Brain microvascular endothelial cell (primary cell): ENCODE measurements at regions not wholly inside any gene's neighbourhood (a gene's known extent, or its start where the extent isn't known, plus 50 kb on each side); places are given as distances from the start of the nearest gene placed in this dataset.

Experiments used
- DNase-seq: peaks from one replicate; pipeline ENCODE4 v3.0.0-alpha.2; 2020
- H3K27ac ChIP-seq: fragments of 250-450 bp; sonication (Bioruptor Pico); 2 replicates; pipeline ENCODE4 v1.5.1; 2020; ENCODE audit warnings: mild to moderate bottlenecking, moderate library complexity
- H3K27me3 ChIP-seq: fragments of 250-450 bp; sonication (Bioruptor Pico); replicated peaks from 2 replicates; pipeline ENCODE4 v1.5.1; 2020; ENCODE audit warnings: mild to moderate bottlenecking
- H3K36me3 ChIP-seq: fragments of 250-450 bp; sonication (Bioruptor Pico); replicated peaks from 2 replicates; pipeline ENCODE4 v1.5.1; 2020; ENCODE audit warnings: mild to moderate bottlenecking
- H3K4me3 ChIP-seq: 2 replicates; pipeline ENCODE4 v1.5.1; 2011; ENCODE audit warnings: low read depth, mild to moderate bottlenecking, control low read depth, low read length, moderate library complexity
- in situ Hi-C: cut with HindIII; loops from 2 replicates; pipeline ENCODE4 v1.10.0; 2017; ENCODE audit warnings: low sequenced_read_pairs, low pct_ligation_motif_present
- TF ChIP-seq, protein P1 (sequence below): IDR thresholded peaks from 2 replicates; pipeline ENCODE4 v1.5.1; 2011; ENCODE audit warnings: low read depth, mild to moderate bottlenecking, moderate library complexity, low read length, control low read depth, inconsistent platforms; ENCODE audit errors: missing control alignments

DNA sequence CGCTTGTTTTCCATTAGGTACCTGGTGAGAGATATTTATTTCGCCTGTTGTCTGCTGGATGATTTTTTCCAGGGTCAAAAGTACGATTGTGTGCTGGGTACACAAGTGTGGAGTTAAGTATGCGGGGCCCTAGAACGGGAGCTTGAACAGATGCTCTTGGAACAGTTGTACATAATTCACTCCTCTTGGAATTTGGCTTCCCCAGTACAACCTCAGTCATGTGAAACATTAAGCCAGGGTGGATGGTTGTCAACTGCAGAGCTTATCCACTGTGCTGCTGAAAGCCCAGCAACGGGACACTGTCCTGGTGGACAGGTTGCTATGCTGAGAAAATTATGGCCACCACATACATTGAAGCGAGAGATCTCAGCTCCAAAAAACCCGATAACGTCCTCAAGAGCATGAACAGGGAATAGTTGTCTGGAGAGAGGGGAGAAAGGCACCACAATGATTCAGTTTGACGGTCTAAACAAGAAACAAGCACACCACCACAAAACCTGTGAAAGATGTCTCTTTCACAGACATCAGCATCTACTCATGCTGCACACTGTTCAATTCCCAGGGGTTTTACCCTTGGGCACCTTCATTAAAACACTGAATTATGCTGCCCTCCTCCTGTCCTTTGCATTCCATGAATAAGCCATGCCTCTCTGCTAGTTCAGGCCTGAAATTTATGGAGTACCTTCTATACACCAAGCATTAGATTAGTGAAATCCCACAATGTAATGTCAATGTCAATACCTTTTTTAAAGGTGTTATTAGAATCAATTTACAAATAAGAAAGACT, 176.8 kb upstream of the TRIB2 start:
- H3K36me3 ChIP-seq: no peaks in the 10 kb centered on the region
- no peaks in the 10 kb centered on the region for H3K27me3 ChIP-seq
- in situ Hi-C loops: no loop called here
- DNase-seq: no peak
- no peak overlapping the region for H3K4me3 ChIP-seq
- TF ChIP-seq, protein P1, sequence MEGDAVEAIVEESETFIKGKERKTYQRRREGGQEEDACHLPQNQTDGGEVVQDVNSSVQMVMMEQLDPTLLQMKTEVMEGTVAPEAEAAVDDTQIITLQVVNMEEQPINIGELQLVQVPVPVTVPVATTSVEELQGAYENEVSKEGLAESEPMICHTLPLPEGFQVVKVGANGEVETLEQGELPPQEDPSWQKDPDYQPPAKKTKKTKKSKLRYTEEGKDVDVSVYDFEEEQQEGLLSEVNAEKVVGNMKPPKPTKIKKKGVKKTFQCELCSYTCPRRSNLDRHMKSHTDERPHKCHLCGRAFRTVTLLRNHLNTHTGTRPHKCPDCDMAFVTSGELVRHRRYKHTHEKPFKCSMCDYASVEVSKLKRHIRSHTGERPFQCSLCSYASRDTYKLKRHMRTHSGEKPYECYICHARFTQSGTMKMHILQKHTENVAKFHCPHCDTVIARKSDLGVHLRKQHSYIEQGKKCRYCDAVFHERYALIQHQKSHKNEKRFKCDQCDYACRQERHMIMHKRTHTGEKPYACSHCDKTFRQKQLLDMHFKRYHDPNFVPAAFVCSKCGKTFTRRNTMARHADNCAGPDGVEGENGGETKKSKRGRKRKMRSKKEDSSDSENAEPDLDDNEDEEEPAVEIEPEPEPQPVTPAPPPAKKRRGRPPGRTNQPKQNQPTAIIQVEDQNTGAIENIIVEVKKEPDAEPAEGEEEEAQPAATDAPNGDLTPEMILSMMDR: no peak
- no peak overlapping the region for H3K27ac ChIP-seq

DNA sequence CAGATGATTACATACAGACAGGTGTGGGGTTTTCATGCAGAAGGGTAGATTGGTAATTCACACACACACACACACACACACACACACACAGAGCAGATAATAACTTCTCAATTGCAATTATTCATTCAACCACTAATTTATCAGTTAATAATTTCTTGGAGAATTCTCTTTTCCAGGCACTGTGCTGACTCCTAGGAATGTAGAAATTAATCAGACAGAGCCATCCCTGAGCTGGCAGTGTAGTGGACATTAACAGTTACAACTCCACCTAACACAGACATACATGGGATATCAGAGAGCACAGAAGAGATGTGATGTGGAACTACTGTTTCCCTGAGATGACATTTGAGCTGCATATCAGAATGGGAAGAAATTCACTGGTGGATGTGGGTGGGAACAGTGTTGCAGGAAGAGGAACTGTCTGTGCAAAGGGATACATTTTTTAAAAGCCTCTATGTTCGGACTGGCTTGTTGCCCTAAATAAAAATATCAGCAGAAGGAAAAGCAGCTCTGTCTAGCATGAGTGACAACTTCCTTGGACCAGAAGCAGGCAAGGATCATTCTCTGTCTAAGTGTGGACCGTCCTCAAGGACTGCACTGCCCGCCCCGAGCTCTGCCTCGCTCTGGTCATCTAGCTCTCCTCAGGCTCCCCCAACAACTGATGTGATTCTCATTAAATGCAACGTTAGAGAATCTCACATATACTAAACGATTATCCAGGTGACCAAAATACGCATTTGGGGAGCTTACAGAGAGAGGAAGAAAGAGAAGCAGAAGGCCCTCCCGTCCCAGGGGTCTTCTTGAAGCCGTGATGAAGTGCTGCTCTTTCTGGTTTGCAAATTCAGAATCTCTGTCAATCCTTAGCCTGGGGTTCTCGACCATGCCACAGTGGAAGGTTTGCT, 173.4 kb upstream of the TRIB2 start:
- TF ChIP-seq, protein P1: no peak
- Histone ChIP-seq H3K36me3 (no peaks in the 10 kb centered on the region), H3K27ac (no peak overlapping the region), H3K4me3 (no peak overlapping the region), H3K27me3 (no peaks in the 10 kb centered on the region)
- no peak for DNase-seq
- in situ Hi-C loops: no loop called here

DNA sequence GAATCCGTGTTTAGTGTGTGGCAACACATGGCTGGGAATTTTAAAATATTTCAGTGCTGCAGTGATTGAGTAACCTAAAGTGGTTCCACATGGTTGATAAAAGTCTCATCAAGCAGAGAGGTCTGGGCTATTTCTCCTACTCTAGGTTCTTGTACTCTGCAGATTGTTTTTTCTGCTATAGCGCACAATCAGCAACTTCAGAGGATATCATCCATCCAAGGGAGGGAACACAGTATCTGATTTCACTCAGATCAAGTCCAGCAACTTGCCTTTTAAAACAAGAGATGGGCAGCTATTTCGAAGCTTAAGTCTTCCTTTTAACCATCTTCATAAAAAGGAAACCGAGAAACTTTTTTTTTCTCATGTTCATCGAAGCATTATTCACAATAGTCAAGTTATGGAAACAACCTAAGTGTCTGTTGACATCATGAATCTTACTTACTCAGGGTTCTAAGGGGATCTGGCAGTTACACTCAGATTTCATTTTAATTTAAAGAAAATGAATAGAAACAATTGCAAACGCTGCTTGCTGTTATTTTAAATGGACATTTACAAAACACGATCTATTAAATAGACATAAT, 172.7 kb upstream of the TRIB2 start:
- Histone ChIP-seq H3K27ac (no peak overlapping the region), H3K4me3 (no peak overlapping the region), H3K27me3 (no peaks in the 10 kb centered on the region), H3K36me3 (no peaks in the 10 kb centered on the region)
- DNase-seq: no peak
- TF ChIP-seq, protein P1: no peak
- in situ Hi-C loops: no loop called here

DNA sequence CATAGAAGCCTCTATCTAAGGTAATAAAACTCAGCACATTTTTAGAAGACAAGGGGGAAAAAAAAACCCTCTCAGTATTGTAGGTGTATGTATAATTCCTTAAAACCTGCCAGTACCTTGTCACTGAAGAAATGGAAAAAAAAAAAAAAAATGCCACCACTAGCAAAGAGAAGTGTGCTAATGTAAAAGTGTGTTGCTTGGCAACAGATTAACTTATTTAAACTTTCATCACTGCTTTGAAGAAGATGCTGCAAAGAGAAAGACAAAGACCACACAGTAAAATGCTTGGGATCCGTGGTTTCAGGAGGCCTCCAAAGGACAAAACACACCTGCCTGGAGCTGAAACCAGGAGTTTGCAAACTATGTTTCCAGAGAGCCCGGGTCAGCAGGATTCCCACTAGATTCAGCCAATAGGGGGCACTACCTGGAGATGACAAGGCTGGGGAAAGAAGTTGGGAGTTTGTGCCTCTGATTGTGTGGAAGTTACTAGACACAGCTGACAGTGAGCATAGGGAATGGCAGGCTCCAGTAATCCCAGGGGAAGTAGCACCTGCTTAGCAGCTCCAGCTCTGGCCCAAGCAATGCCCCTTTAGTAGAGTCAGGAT, 169.1 kb upstream of the TRIB2 start:
- H3K4me3 ChIP-seq: no peak overlapping the region
- no peaks in the 10 kb centered on the region for H3K36me3 ChIP-seq
- in situ Hi-C loops: no loop called here
- DNase-seq: no peak
- no peaks in the 10 kb centered on the region for H3K27me3 ChIP-seq
- H3K27ac ChIP-seq: no peak overlapping the region
- TF ChIP-seq, protein P1: peak; percentile 25

DNA sequence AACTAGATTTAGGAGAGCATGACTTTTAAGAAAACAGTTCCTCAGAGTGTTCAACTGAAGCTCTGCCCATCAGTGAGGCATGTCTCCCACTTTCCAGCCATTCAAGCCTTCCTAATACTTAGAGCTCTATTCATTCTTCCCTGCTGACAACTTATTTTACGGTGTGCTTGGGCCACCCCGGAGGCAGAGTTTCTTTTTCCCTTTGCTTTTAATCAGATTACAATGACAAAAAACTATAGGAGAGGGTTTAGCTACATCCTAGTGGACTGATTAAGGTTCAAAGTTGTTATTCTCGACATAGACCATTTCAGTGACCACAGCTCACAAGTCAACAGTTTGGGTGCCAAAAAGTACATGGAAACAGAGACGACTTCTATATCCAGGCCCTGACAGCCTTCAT, 167.8 kb upstream of the TRIB2 start:
- in situ Hi-C loops: no loop called here
- TF ChIP-seq, protein P1: no peak
- Histone ChIP-seq H3K27me3 (no peaks in the 10 kb centered on the region), H3K27ac (no peak overlapping the region), H3K4me3 (no peak overlapping the region), H3K36me3 (no peaks in the 10 kb centered on the region)
- DNase-seq: no peak
